Activated CD4-positive, alpha-beta T cell treated with anti-CD3 and anti-CD28 coated beads, Interleukin-2, amount 10 ng/mL, durations not matched to agents 24 days and 14 days (primary cell): ENCODE measurements at regions not wholly inside any gene's neighbourhood (a gene's known extent, or its start where the extent isn't known, plus 50 kb on each side); places are given as distances from the start of the nearest gene placed in this dataset.

ENCODE experiments used
- DNase-seq: peaks from one replicate; pipeline ENCODE4 v3.0.0; 2022
- H3K27ac Mint-ChIP-seq: one replicate; pipeline ENCODE4 v1.8.0; 2022; ENCODE audit warnings: mild to moderate bottlenecking, mixed read lengths
- H3K27me3 Mint-ChIP-seq: one replicate; pipeline ENCODE4 v1.8.0; 2022; ENCODE audit warnings: mixed read lengths
- H3K36me3 Mint-ChIP-seq: one replicate; pipeline ENCODE4 v1.8.0; 2022; ENCODE audit warnings: low read depth, mild to moderate bottlenecking, mixed read lengths
- H3K4me1 Mint-ChIP-seq: one replicate; pipeline ENCODE4 v1.8.0; 2021; ENCODE audit warnings: mixed read lengths
- H3K4me3 Mint-ChIP-seq: one replicate; pipeline ENCODE4 v1.8.0; 2022; ENCODE audit warnings: mild to moderate bottlenecking, moderate library complexity, mixed read lengths
- H3K9me3 Mint-ChIP-seq: one replicate; pipeline ENCODE4 v1.8.0; 2021; ENCODE audit warnings: mixed read lengths
- intact Hi-C: fragments of 100-400 bp; cut with micrococcal nuclease; formaldehyde crosslinking; loops from one replicate; pipeline ENCODE4 v1.15.1; 2023

DNA sequence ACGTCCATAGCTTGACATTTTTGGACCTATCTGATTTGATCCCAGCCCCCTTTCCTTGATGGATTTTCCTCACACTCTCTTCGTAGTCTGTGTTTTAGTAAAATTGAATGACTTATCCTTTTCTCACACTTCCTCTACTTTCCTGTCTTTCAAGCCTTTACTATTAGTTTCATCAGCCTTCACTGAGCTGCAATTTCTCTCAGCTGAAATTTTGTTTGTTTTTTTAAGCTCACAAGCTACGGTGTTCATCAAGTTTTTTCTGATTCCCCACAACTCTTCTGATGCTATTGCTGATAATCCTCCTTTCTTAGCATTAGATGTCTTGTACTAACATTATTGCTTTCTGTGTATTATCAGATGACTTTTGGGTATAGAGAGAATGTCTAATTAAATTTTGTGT lies 263.7 kb downstream of the TBX18 start:
- Mint-ChIP-seq H3K9me3 (peaks cover 3% of the 10 kb centered on the region), H3K4me1 (no peaks in the 10 kb centered on the region), H3K36me3 (no peaks in the 10 kb centered on the region), H3K27me3 (no peaks in the 10 kb centered on the region), H3K4me3 (no peak overlapping the region), H3K27ac (no peak overlapping the region)
- intact Hi-C loops = no loop called here
- DNase-seq = no peak

GRCh38 chr6:84498905-84499304 lies 265.5 kb downstream of the TBX18 start:
- intact Hi-C loops = no loop called here
- Mint-ChIP-seq H3K27ac (no peak overlapping the region), H3K36me3 (no peaks in the 10 kb centered on the region), H3K4me3 (no peak overlapping the region), H3K27me3 (no peaks in the 10 kb centered on the region), H3K4me1 (no peaks in the 10 kb centered on the region), H3K9me3 (peaks cover 3% of the 10 kb centered on the region)
- DNase-seq = no peak

GRCh38 chr6:84492241-84493165 lies 265.1 kb upstream of the CEP162 start:
- H3K27me3 Mint-ChIP-seq = no peaks in the 10 kb centered on the region
- H3K4me3 Mint-ChIP-seq = no peak overlapping the region
- no peaks in the 10 kb centered on the region for H3K9me3 Mint-ChIP-seq
- intact Hi-C loops = no loop called here
- H3K4me1 Mint-ChIP-seq = no peaks in the 10 kb centered on the region
- H3K27ac Mint-ChIP-seq = no peak overlapping the region
- no peak for DNase-seq
- H3K36me3 Mint-ChIP-seq = no peaks in the 10 kb centered on the region

DNA sequence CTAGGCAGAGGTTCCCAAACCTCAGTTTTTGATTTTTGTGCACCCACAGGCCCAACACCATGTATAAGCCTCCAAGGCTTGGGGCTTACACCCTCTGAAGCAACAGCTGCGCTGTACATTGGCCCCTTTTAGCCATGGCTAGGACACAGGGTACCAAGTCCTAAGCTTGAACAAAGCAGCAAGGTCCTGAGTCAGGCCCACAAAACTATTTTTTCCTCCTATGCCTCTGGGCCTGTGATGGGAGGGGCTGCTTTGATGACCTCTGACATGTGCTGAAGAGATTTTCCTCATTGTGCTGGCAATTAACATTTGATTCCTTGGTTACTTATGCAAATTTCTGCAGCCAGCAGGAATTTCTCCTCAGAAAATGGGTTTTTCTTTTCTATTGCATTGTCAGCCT lies 262.2 kb upstream of the CEP162 start:
- Mint-ChIP-seq H3K4me1 (no peaks in the 10 kb centered on the region), H3K4me3 (no peak overlapping the region), H3K27me3 (no peaks in the 10 kb centered on the region), H3K27ac (no peak overlapping the region), H3K9me3 (no peaks in the 10 kb centered on the region), H3K36me3 (no peaks in the 10 kb centered on the region)
- intact Hi-C loops = no loop called here
- no peak for DNase-seq

DNA sequence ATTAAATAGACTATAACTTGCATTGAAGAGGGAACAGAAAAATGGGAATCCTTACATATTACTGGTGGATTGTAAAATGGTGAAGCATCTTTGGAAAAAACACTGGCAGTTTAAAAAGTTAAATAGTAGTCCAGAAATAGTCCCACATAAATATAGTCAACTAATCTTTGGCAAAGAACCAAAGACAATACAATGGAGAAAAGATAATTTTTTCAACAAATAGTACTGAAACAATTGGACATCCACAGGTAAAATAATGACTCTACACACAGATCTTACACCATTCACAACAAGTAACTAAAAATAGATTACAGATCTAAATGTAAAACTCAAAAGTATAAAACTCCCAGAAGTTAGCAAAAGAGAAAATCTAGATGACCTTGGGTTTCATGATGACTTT lies 259.1 kb upstream of the CEP162 start:
- intact Hi-C loops = no loop called here
- Mint-ChIP-seq H3K4me1 (no peaks in the 10 kb centered on the region), H3K27me3 (no peaks in the 10 kb centered on the region), H3K36me3 (no peaks in the 10 kb centered on the region), H3K4me3 (no peak overlapping the region), H3K9me3 (peaks cover 12% of the 10 kb centered on the region), H3K27ac (no peak overlapping the region)
- DNase-seq = no peak

GRCh38 chr6:84469144-84469543 lies 241.7 kb upstream of the CEP162 start:
- no peaks in the 10 kb centered on the region for H3K9me3 Mint-ChIP-seq

GRCh38 chr6:84467296-84467695 lies 239.9 kb upstream of the CEP162 start:
- Mint-ChIP-seq H3K27me3 (no peaks in the 10 kb centered on the region), H3K9me3 (no peaks in the 10 kb centered on the region), H3K36me3 (no peaks in the 10 kb centered on the region), H3K27ac (no peak overlapping the region), H3K4me1 (no peaks in the 10 kb centered on the region), H3K4me3 (no peak overlapping the region)
- intact Hi-C loops = no loop called here
- no peak for DNase-seq

More at GRCh38 chr6:84469144-84469543, 241.7 kb upstream of the CEP162 start:
- no peak overlapping the region for H3K4me3 Mint-ChIP-seq
- no peaks in the 10 kb centered on the region for H3K36me3 Mint-ChIP-seq
- intact Hi-C loops = no loop called here
- H3K4me1 Mint-ChIP-seq = no peaks in the 10 kb centered on the region
- H3K27me3 Mint-ChIP-seq = no peaks in the 10 kb centered on the region
- no peak for DNase-seq
- H3K27ac Mint-ChIP-seq = no peak overlapping the region

GRCh38 chr6:84466511-84466910 lies 239.1 kb upstream of the CEP162 start:
- H3K4me3 Mint-ChIP-seq = no peak overlapping the region
- no peaks in the 10 kb centered on the region for H3K27me3 Mint-ChIP-seq
- DNase-seq = no peak
- no peaks in the 10 kb centered on the region for H3K36me3 Mint-ChIP-seq
- intact Hi-C loops = no loop called here
- H3K9me3 Mint-ChIP-seq = no peaks in the 10 kb centered on the region
- no peak overlapping the region for H3K27ac Mint-ChIP-seq
- no peaks in the 10 kb centered on the region for H3K4me1 Mint-ChIP-seq

DNA sequence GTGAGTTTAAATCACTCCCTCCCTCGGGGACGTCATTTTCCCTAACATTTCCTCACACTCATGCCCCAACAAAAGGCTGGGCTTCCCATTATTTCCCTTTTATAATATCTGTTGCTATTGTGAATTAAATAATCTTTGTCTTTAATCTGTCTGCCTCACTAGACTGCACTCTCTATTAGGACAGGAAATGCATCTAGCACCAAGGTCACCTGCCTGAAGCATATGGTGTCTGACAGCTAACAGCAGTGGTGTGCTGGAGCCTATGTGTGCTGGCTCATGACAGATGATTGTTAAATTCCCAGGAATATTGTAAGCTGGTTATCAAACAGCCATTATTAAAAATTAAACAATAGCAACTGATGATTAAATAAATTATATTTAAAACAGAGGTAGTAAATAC lies 237.0 kb upstream of the CEP162 start:
- DNase-seq = no peak
- Mint-ChIP-seq H3K27ac (no peak overlapping the region), H3K9me3 (no peaks in the 10 kb centered on the region), H3K27me3 (no peaks in the 10 kb centered on the region), H3K4me3 (no peak overlapping the region), H3K36me3 (no peaks in the 10 kb centered on the region), H3K4me1 (no peaks in the 10 kb centered on the region)
- intact Hi-C loops = no loop called here

GRCh38 chr6:84462698-84463097 lies 235.3 kb upstream of the CEP162 start:
- no peak for DNase-seq
- intact Hi-C loops = no loop called here
- Mint-ChIP-seq H3K36me3 (no peaks in the 10 kb centered on the region), H3K27me3 (no peaks in the 10 kb centered on the region), H3K4me3 (no peak overlapping the region), H3K4me1 (no peaks in the 10 kb centered on the region), H3K9me3 (no peaks in the 10 kb centered on the region), H3K27ac (no peak overlapping the region)

GRCh38 chr6:84461461-84461860 lies 234.0 kb upstream of the CEP162 start:
- H3K27me3 Mint-ChIP-seq = no peaks in the 10 kb centered on the region
- H3K9me3 Mint-ChIP-seq = no peaks in the 10 kb centered on the region
- no peak overlapping the region for H3K4me3 Mint-ChIP-seq

DNA sequence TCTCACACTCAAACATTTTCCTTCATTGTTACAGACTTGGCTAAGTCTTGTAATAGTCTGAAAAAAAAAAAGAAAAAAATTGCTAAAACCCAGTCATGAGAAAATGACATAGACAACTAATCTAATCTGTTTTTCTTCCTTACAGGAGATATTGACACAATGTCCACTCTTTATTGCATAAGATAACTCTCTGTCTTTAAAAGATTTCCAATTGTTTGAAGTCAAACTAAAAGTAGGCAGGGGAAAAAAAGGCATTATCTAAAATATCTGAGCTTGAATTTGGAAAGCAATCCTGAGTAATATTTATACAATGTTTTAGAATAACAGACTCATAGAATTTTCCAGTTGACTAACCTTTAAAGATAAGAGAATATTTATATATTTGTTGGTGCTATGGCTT lies 233.0 kb upstream of the CEP162 start:
- DNase-seq = no peak

More at GRCh38 chr6:84461461-84461860, 234.0 kb upstream of the CEP162 start:
- no peaks in the 10 kb centered on the region for H3K36me3 Mint-ChIP-seq
- no peak for DNase-seq
- intact Hi-C loops = no loop called here
- H3K4me1 Mint-ChIP-seq = no peaks in the 10 kb centered on the region
- H3K27ac Mint-ChIP-seq = no peak overlapping the region

GRCh38 chr6:84459401-84459800 lies 232.0 kb upstream of the CEP162 start:
- Mint-ChIP-seq H3K27me3 (no peaks in the 10 kb centered on the region), H3K4me1 (no peaks in the 10 kb centered on the region), H3K4me3 (no peak overlapping the region), H3K9me3 (no peaks in the 10 kb centered on the region), H3K27ac (no peak overlapping the region), H3K36me3 (no peaks in the 10 kb centered on the region)
- DNase-seq = no peak
- intact Hi-C loops = no loop called here

More for the DNA sequence above, 233.0 kb upstream of the CEP162 start:
- no peaks in the 10 kb centered on the region for H3K9me3 Mint-ChIP-seq
- no peaks in the 10 kb centered on the region for H3K27me3 Mint-ChIP-seq
- no peaks in the 10 kb centered on the region for H3K4me1 Mint-ChIP-seq
- H3K36me3 Mint-ChIP-seq = no peaks in the 10 kb centered on the region
- no peak overlapping the region for H3K4me3 Mint-ChIP-seq
- H3K27ac Mint-ChIP-seq = no peak overlapping the region
- intact Hi-C loops = no loop called here

- no peak for DNase-seq
- H3K27ac Mint-ChIP-seq = no peak overlapping the region
- H3K27me3 Mint-ChIP-seq = no peaks in the 10 kb centered on the region
- no peaks in the 10 kb centered on the region for H3K9me3 Mint-ChIP-seq
- H3K36me3 Mint-ChIP-seq = no peaks in the 10 kb centered on the region
- H3K4me1 Mint-ChIP-seq = no peaks in the 10 kb centered on the region
- intact Hi-C loops = no loop called here
- no peak overlapping the region for H3K4me3 Mint-ChIP-seq
Observed at GRCh38 chr6:84458271-84458670, 230.8 kb upstream of the CEP162 start.

DNA sequence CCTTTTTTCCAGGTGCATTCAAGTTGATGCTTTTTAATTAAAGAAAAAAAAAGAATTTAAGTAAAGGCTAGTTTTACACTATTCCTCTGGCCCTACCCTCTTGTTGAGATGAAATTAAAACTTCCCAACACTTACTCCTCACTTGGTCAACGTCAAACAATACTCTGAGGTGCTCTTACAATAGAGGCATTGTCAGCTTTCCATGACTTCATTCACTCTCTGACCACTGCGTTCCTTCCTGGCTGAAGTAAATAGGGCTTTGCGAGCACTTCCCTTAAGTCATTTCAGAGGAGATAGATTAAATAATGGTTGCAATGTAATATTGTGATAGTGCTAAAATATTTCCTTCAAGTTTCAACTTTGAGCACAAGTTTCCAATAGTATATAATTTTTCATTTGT lies 229.8 kb upstream of the CEP162 start:
- intact Hi-C loops = no loop called here
- Mint-ChIP-seq H3K27ac (no peak overlapping the region), H3K36me3 (no peaks in the 10 kb centered on the region), H3K4me1 (no peaks in the 10 kb centered on the region), H3K9me3 (no peaks in the 10 kb centered on the region), H3K27me3 (no peaks in the 10 kb centered on the region), H3K4me3 (no peak overlapping the region)
- DNase-seq = no peak
